H1 (cell line): ENCODE measurements at regions not wholly inside any gene's neighbourhood (a gene's known extent, or its start where the extent isn't known, plus 50 kb on each side); places are given as distances from the start of the nearest gene placed in this dataset.

ENCODE experiments used
- CTCF ChIA-PET: fragments of 300-600 bp; sonication (Branson Sonifier 250); formaldehyde crosslinking; loops from one replicate; lab custom pipeline; 2021; ENCODE audit not compliant: partially characterized antibody; lab: Charles Lee
- POLR2A ChIA-PET: fragments of 300-600 bp; sonication (Branson Sonifier 250); formaldehyde crosslinking; loops from one replicate; lab custom pipeline; 2021; ENCODE audit warnings: inconsistent platforms; ENCODE audit not compliant: partially characterized antibody; lab: Charles Lee
- DNase-seq, 2 experiments: peaks; one replicate each; pipeline versions ENCODE4 v3.0.0 to v3.0.0-alpha.2; 2010 to 2022; ENCODE audit warnings: low spot score in 2 of 2, low read depth in 1 of 2, mixed read lengths in 1 of 2
- FAIRE-seq: peaks from 2 replicates; lab custom pipeline; 2011; peaks lifted over from hg19 to GRCh38; lab: Jason Lieb, UNC
- H2AFZ ChIP-seq: 2 replicates; pipeline ENCODE4 v1.8.1; 2012; ENCODE audit warnings: low read length, inconsistent platforms
- H2AK5ac ChIP-seq: 2 replicates; pipeline ENCODE4 v1.6.1; 2013; ENCODE audit warnings: low read depth, low read length
- H2BK120ac ChIP-seq: replicated peaks from 2 replicates; pipeline ENCODE3; 2013; ENCODE audit warnings: low read depth, low read length, inconsistent platforms
- H2BK12ac ChIP-seq: 2 replicates; pipeline ENCODE4 v1.6.1; 2013; ENCODE audit warnings: low read depth, low read length
- H2BK15ac ChIP-seq: 2 replicates; pipeline ENCODE4 v1.6.1; 2013; ENCODE audit warnings: low read length
- H2BK20ac ChIP-seq: 2 replicates; pipeline ENCODE4 v1.6.1; 2013; ENCODE audit warnings: low read length
- H2BK5ac ChIP-seq: 2 replicates; pipeline ENCODE4 v1.6.1; 2013; ENCODE audit warnings: low read depth, low read length
- H3K14ac ChIP-seq: 2 replicates; pipeline ENCODE4 v1.6.1; 2013; ENCODE audit warnings: inconsistent platforms; ENCODE audit not compliant: insufficient read length
- H3K18ac ChIP-seq: 2 replicates; pipeline ENCODE4 v1.6.1; 2013; ENCODE audit warnings: low read length; ENCODE audit errors: extremely low read depth
- H3K23ac ChIP-seq: 2 replicates; pipeline ENCODE4 v1.6.1; 2013; ENCODE audit warnings: inconsistent platforms; ENCODE audit not compliant: insufficient read length
- H3K23me2 ChIP-seq: 2 replicates; pipeline ENCODE4 v1.6.1; 2013; ENCODE audit warnings: low read depth, low read length
- H3K27ac ChIP-seq: 2 replicates; pipeline ENCODE4 v1.6.1; 2011; ENCODE audit warnings: low read depth, low read length, inconsistent platforms
- H3K27me3 ChIP-seq, 4 experiments: replicated peaks in 1 of 4; 1 replicate in 1 of 4; 2 replicates in 3 of 4; pipeline versions ENCODE4 v1.6.1 to v1.8.1; 2011 to 2013; ENCODE audit warnings: low read length in 3 of 4, mild to moderate bottlenecking in 3 of 4, inconsistent platforms in 2 of 4, mixed read lengths in 2 of 4, moderate library complexity in 1 of 4; ENCODE audit not compliant: control insufficient read depth in 3 of 4, insufficient read depth in 3 of 4; ENCODE audit errors: extremely low read depth in 1 of 4
- H3K36me3 ChIP-seq, 4 experiments: 2 replicates each; pipeline versions ENCODE4 v1.6.1 to v1.8.1; 2011 to 2013; ENCODE audit warnings: mild to moderate bottlenecking in 4 of 4, low read length in 3 of 4, moderate library complexity in 2 of 4, control low read depth in 1 of 4, inconsistent platforms in 1 of 4; ENCODE audit not compliant: insufficient read depth in 4 of 4, control insufficient read depth in 2 of 4
- H3K4ac ChIP-seq: replicated peaks from 2 replicates; pipeline ENCODE3; 2013; ENCODE audit warnings: low read length, low read depth, mixed read lengths, inconsistent platforms; ENCODE audit not compliant: insufficient read length
- H3K4me1 ChIP-seq, 4 experiments: replicated peaks in 1 of 4; 1 replicate in 1 of 4; 2 replicates in 3 of 4; pipeline versions ENCODE4 v1.6.1 to v1.8.1; 2011 to 2013; ENCODE audit warnings: low read length in 3 of 4, inconsistent platforms in 2 of 4, mixed read lengths in 1 of 4; ENCODE audit not compliant: insufficient read depth in 4 of 4, control insufficient read depth in 3 of 4
- H3K4me2 ChIP-seq, 2 experiments: 2 replicates each; pipeline versions ENCODE4 v1.6.1 to v1.8.1; 2011 to 2013; ENCODE audit warnings: low read depth in 2 of 2, low read length in 2 of 2, control low read depth in 1 of 2, inconsistent platforms in 1 of 2, mild to moderate bottlenecking in 1 of 2; ENCODE audit not compliant: insufficient read depth in 1 of 2
- H3K4me3 ChIP-seq, 4 experiments: fragments of 200-600, 300-600 bp in 1 of 4; sonication (generic), shearing (Covaris generic), sonication (Bioruptor Twin) in 1 of 4; 2 replicates each; pipeline versions ENCODE4 v1.5.1 to v1.8.1; 2011 to 2016; ENCODE audit warnings: low read length in 4 of 4, low read depth in 3 of 4, control low read depth in 2 of 4, inconsistent platforms in 2 of 4, mild to moderate bottlenecking in 2 of 4, mixed read lengths in 1 of 4, moderate library complexity in 1 of 4; ENCODE audit not compliant: insufficient read depth in 2 of 4; ENCODE audit errors: extremely low read depth in 1 of 4
- H3K56ac ChIP-seq: replicated peaks from 2 replicates; pipeline ENCODE3; 2013; ENCODE audit warnings: low read depth, mild to moderate bottlenecking, mixed read lengths, low read length, inconsistent platforms; ENCODE audit not compliant: insufficient read length
- H3K79me1 ChIP-seq: 2 replicates; pipeline ENCODE4 v1.6.1; 2013; ENCODE audit warnings: low read depth, low read length, control low read depth
- H3K79me2 ChIP-seq, 2 experiments: 2 replicates each; pipeline versions ENCODE4 v1.6.1 to v1.8.1; 2012 to 2013; ENCODE audit warnings: low read length in 2 of 2, mild to moderate bottlenecking in 2 of 2, inconsistent platforms in 1 of 2; ENCODE audit not compliant: insufficient read depth in 2 of 2, control insufficient read depth in 1 of 2
- H3K9ac ChIP-seq, 4 experiments: replicated peaks in 1 of 4; 1 replicate in 1 of 4; 2 replicates in 3 of 4; pipeline versions ENCODE4 v1.6.1 to v1.8.1; 2011 to 2013; ENCODE audit warnings: low read depth in 3 of 4, low read length in 3 of 4, control low read depth in 2 of 4, mild to moderate bottlenecking in 2 of 4, moderate library complexity in 2 of 4, inconsistent platforms in 1 of 4; ENCODE audit errors: extremely low read depth in 1 of 4
- H3K9me3 ChIP-seq, 2 experiments: 2 replicates each; pipeline versions ENCODE4 v1.6.1 to v1.8.1; 2012 to 2013; ENCODE audit warnings: mild to moderate bottlenecking in 2 of 2, moderate library complexity in 2 of 2, control low read depth in 1 of 2, inconsistent platforms in 1 of 2, low read depth in 1 of 2, low read length in 1 of 2, mixed read lengths in 1 of 2; ENCODE audit not compliant: insufficient read depth in 2 of 2
- H4K20me1 ChIP-seq, 2 experiments: replicated peaks in 1 of 2; 2 replicates each; pipeline versions ENCODE3 to v1.8.1; 2011 to 2013; ENCODE audit warnings: inconsistent platforms in 2 of 2, low read length in 2 of 2, mild to moderate bottlenecking in 1 of 2; ENCODE audit not compliant: insufficient read depth in 2 of 2, control insufficient read depth in 1 of 2
- H4K5ac ChIP-seq: 2 replicates; pipeline ENCODE4 v1.6.1; 2013; ENCODE audit warnings: low read length, low read depth, mixed read lengths, inconsistent platforms; ENCODE audit not compliant: insufficient read length
- H4K8ac ChIP-seq: 2 replicates; pipeline ENCODE4 v1.8.0; 2013; ENCODE audit warnings: mild to moderate bottlenecking, moderate library complexity, low read length, inconsistent platforms; ENCODE audit not compliant: insufficient read depth; ENCODE audit errors: extremely low read depth
- H4K91ac ChIP-seq: replicated peaks from 2 replicates; pipeline ENCODE3; 2013; ENCODE audit warnings: low read length, mixed read lengths, inconsistent platforms; ENCODE audit not compliant: insufficient read length
- ATF3 ChIP-seq: IDR thresholded peaks from 2 replicates; pipeline ENCODE4 v1.6.1; 2011; ENCODE audit warnings: low read depth, mild to moderate bottlenecking, low read length; ENCODE audit not compliant: insufficient read depth
- CEBPB ChIP-seq: IDR thresholded peaks from 2 replicates; pipeline ENCODE4 v1.6.1; 2012; ENCODE audit warnings: low read depth, low read length
- CHD1 ChIP-seq: IDR thresholded peaks from 2 replicates; pipeline ENCODE4 v1.6.1; 2012; ENCODE audit warnings: low read depth, low read length, improper control_type of control experiment
- KDM1A ChIP-seq: fragments of 200-600, 300-600 bp; sonication (generic); IDR thresholded peaks from 2 replicates; pipeline ENCODE4 v1.7.1; 2016; ENCODE audit warnings: mild to moderate bottlenecking, low read length, borderline replicate concordance
- SIN3A ChIP-seq, 2 experiments: IDR thresholded peaks in 1 of 2; conservative IDR thresholded peaks in 1 of 2; 2 replicates each; pipeline ENCODE4 v1.6.1; 2011 to 2012; ENCODE audit warnings: low read length in 2 of 2, improper control_type of control experiment in 1 of 2, low read depth in 1 of 2, mild to moderate bottlenecking in 1 of 2
- YY1 ChIP-seq: IDR thresholded peaks from 2 replicates; pipeline ENCODE4 v1.6.1; 2011; ENCODE audit warnings: low read depth, mild to moderate bottlenecking, low read length
- WGBS, 2 experiments: shearing (Covaris generic) in 1 of 2; methylation state at CpG; one replicate each; pipeline versions ENCODE4 v1.1.6 to v1.1.7; 2013 to 2015; ENCODE audit warnings: low lambda C conversion rate in 2 of 2, mixed read lengths in 2 of 2, inconsistent platforms in 1 of 2, low coverage in 1 of 2, missing lambda C conversion rate in 1 of 2; ENCODE audit not compliant: insufficient replicate concordance in 2 of 2, insufficient coverage in 1 of 2, insufficient read length in 1 of 2; ENCODE audit errors: extremely low coverage in 1 of 2, missing lambda C conversion rate in 1 of 2; 5-methylcytosine and 5-hydroxymethylcytosine counted together

DNA sequence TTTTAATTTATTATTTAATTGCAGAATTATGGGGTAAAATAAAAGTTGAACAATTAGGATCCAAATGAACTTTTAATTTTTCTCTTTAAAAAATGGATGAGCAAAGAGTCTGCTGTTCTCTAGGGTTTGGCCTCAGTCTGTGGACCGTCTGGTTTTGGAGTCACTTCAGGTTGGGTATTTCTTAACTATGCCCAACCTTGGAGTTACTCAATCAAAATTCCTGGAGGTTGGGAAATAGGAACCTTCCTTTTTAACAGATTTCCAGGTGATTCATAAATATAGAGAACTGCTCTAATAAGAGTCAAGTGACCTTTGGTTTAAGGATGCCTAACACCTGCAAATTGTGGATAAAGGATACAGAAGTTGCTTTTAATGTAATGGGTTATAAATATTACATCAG lies 241.5 kb upstream of the GCFC2 start:
- H3K9ac ChIP-seq: no peak overlapping the region

More for the DNA sequence above, 241.5 kb upstream of the GCFC2 start:
- no peak overlapping the region for H3K4ac ChIP-seq
- H2BK20ac ChIP-seq: no peak overlapping the region
- ChIA-PET CTCF (no interaction called here), POLR2A (no interaction called here)
- no peak overlapping the region for H3K27ac ChIP-seq
- no peak overlapping the region for H2BK12ac ChIP-seq
- H3K14ac ChIP-seq: no peak overlapping the region
- FAIRE-seq (no peak), DNase-seq (no peak)
- no peak overlapping the region for H2AK5ac ChIP-seq
- no peak overlapping the region for H3K4me3 ChIP-seq
- H3K27me3 ChIP-seq: peaks cover 0 to 1% (median 0%) of the 10 kb centered on the region in 4 experiments; a peak in 1 of 7 replicates
- no peak overlapping the region for H2BK5ac ChIP-seq
- H2BK15ac ChIP-seq: no peak overlapping the region
- 89% methylated on average over 1 of the region's 1 CpG; no CpG with 5 or more reads in 1 of the 2 experiments for WGBS, 2 experiments
- H3K4me2 ChIP-seq: no peak overlapping the region
- no peak overlapping the region for H2BK120ac ChIP-seq
- no peak overlapping the region for H4K5ac ChIP-seq
- H3K23ac ChIP-seq: no peak overlapping the region
- H4K8ac ChIP-seq: no peak overlapping the region
- H3K79me1 ChIP-seq: no peaks in the 10 kb centered on the region
- no peaks in the 10 kb centered on the region for H3K23me2 ChIP-seq
- H3K4me1 ChIP-seq: no peaks in the 10 kb centered on the region
- H3K79me2 ChIP-seq: no peaks in the 10 kb centered on the region
- H3K18ac ChIP-seq: no peak overlapping the region
- no peaks in the 10 kb centered on the region for H3K9me3 ChIP-seq
- TF ChIP-seq KDM1A (no peak), YY1 (no peak), CHD1 (no peak), CEBPB (no peak), SIN3A (conservative IDR thresholded peaks at IDR 0.05 in 1 of 2, IDR thresholded peaks at IDR 0.05 in 1 of 2; ENCODE audit: low read depth in 1 of 2, low read length in 2 of 2) (no peak), ATF3 (no peak)
- H3K56ac ChIP-seq: no peak overlapping the region
- H4K91ac ChIP-seq: no peak overlapping the region
- H4K20me1 ChIP-seq: no peaks in the 10 kb centered on the region
- no peaks in the 10 kb centered on the region for H3K36me3 ChIP-seq
- no peak overlapping the region for H2AFZ ChIP-seq
